Hepatocyte (in vitro differentiated cells): ENCODE measurements at regions not wholly inside any gene's neighbourhood (a gene's known extent, or its start where the extent isn't known, plus 50 kb on each side); places are given as distances from the start of the nearest gene placed in this dataset.

Source experiments
- CTCF ChIP-seq: fragments of 200-600 bp; sonication (generic); IDR thresholded peaks from 2 replicates; pipeline ENCODE4 v1.5.1; 2016; ENCODE audit warnings: antibody characterized with exemption, mild to moderate bottlenecking; ENCODE audit not compliant: poor library complexity
- EZH2 ChIP-seq: fragments of 200-600 bp; sonication (generic); IDR thresholded peaks from 2 replicates; pipeline ENCODE4 v1.6.1; 2016; ENCODE audit warnings: antibody characterized with exemption, mild to moderate bottlenecking, borderline replicate concordance
- EZH2phosphoT487 ChIP-seq: fragments of 200-600 bp; sonication (generic); IDR thresholded peaks from one replicate; pipeline ENCODE4 v1.6.1; 2018; ENCODE audit warnings: antibody characterized with exemption, mild to moderate bottlenecking, low read depth, moderate library complexity; ENCODE audit not compliant: unreplicated experiment, severe bottlenecking

GRCh38 chr11:104581246-104581980, 316.8 kb downstream of the CASP12 start:
- TF ChIP-seq EZH2 (no peak), CTCF (no peak), EZH2phosphoT487 (no peak)
